ENCODE measurements at regions not wholly inside any gene's neighbourhood (a gene's known extent, or its start where the extent isn't known, plus 50 kb on each side); places are given as distances from the start of the nearest gene placed in this dataset.
"Not testable (repeated sequence)": the region's sequence is repeated elsewhere in the genome, so short reads cannot be mapped to it uniquely, and the experiment has no call there.

DNA sequence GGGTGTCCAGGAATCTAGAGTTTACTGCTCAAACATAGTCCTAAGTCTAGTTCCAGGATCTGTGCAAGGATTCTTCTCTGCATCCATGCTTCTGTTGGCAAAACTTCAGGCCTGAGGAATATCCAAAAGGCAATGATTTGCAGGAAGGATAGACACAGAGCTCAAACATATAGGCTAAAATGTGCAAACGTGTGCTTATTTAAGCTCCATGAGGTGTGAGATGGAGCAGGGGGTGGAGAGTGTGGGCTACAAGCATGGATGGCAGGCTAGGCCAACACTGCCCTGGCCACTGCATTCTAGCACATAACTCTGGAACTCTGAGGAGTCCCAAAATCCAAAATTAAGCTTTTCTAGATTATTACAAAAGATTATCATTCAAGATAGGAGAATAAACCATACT, 301.1 kb downstream of the PAX3 start:
- no peaks in the 10 kb centered on the region for H3K27me3 ChIP-seq (replicated peaks; ENCODE audit: insufficient read depth)
- no peak overlapping the region for H3K27ac ChIP-seq
- H3K9me3 ChIP-seq, result no peaks in the 10 kb centered on the region
- H3K36me3 ChIP-seq, result no peaks in the 10 kb centered on the region
- 92% methylated on average over 1 of the region's 1 CpG for WGBS
- H3K4me1 ChIP-seq (replicated peaks), result no peaks in the 10 kb centered on the region
- intact Hi-C loops (cut with DNase I), result no loop called here
- TF ChIP-seq, protein P1, sequence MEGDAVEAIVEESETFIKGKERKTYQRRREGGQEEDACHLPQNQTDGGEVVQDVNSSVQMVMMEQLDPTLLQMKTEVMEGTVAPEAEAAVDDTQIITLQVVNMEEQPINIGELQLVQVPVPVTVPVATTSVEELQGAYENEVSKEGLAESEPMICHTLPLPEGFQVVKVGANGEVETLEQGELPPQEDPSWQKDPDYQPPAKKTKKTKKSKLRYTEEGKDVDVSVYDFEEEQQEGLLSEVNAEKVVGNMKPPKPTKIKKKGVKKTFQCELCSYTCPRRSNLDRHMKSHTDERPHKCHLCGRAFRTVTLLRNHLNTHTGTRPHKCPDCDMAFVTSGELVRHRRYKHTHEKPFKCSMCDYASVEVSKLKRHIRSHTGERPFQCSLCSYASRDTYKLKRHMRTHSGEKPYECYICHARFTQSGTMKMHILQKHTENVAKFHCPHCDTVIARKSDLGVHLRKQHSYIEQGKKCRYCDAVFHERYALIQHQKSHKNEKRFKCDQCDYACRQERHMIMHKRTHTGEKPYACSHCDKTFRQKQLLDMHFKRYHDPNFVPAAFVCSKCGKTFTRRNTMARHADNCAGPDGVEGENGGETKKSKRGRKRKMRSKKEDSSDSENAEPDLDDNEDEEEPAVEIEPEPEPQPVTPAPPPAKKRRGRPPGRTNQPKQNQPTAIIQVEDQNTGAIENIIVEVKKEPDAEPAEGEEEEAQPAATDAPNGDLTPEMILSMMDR (IDR thresholded peaks at IDR 0.05), result no peak
- TF ChIP-seq POLR2AphosphoS5 (IDR thresholded peaks at IDR 0.05), result no peak
- TF ChIP-seq POLR2A (IDR thresholded peaks at IDR 0.05), result no peak
- no peak overlapping the region for H3K4me3 ChIP-seq
- no peak for DNase-seq (ENCODE audit: low spot score)

DNA sequence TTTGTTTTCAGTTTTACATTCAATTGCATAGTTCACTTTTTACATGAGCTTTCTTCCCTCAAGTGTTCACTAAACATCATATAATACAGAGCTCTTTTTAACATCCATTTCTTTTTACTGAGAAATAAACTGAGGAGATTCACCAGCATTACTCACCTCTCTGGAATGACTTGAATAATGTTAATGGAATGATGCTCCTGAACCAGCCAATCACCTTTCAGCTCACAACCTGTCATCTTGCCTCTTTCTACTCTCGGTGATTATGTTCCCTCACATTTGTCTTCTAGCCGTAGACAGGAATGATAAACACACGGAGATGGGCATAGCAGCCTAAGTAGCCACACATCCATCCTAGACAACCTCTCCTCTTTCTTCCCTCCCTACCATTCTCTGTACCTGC, 301.7 kb downstream of the PAX3 start:
- Histone ChIP-seq H3K4me1 (replicated peaks) (no peaks in the 10 kb centered on the region), H3K36me3 (no peaks in the 10 kb centered on the region), H3K4me3 (no peak overlapping the region), H3K27me3 (replicated peaks; ENCODE audit: insufficient read depth) (no peaks in the 10 kb centered on the region), H3K9me3 (no peaks in the 10 kb centered on the region), H3K27ac (no peak overlapping the region)
- no peak for TF ChIP-seq POLR2AphosphoS5 (IDR thresholded peaks at IDR 0.05)
- no peak for TF ChIP-seq POLR2A (IDR thresholded peaks at IDR 0.05)
- TF ChIP-seq, protein P1 (IDR thresholded peaks at IDR 0.05), result no peak
- no peak for DNase-seq (ENCODE audit: low spot score)
- 48% methylated on average over 3 of the region's 3 CpGs for WGBS
- intact Hi-C loops (cut with DNase I), result no loop called here

DNA sequence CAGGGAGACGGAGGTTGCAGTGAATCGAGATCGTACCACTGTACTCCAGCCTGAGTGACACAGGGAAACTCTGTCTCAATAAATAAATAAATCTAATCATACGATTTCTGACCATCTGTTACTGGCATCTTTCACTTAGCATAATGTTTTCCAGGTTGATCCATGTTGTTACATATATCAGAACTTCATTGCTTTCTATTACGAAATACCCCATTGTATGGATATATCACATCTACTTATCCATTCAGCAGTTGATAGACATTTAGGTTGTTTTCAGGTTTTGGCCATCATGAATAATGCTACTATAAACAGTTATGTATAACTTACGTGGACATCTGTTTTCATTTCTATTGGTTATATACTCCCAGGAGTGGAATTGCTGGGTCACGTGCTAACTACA, 303.9 kb downstream of the PAX3 start:
- intact Hi-C loops (cut with DNase I), result no loop called here
- TF ChIP-seq POLR2A (IDR thresholded peaks at IDR 0.05) (no peak), POLR2AphosphoS5 (IDR thresholded peaks at IDR 0.05) (no peak)
- TF ChIP-seq, protein P1 (IDR thresholded peaks at IDR 0.05), result no peak
- Histone ChIP-seq H3K9me3 (no peaks in the 10 kb centered on the region), H3K27ac (no peak overlapping the region), H3K27me3 (replicated peaks; ENCODE audit: insufficient read depth) (no peaks in the 10 kb centered on the region), H3K4me3 (no peak overlapping the region), H3K36me3 (no peaks in the 10 kb centered on the region), H3K4me1 (replicated peaks) (no peaks in the 10 kb centered on the region)
- DNase-seq (ENCODE audit: low spot score), result no peak
- WGBS, result 94% methylated on average over 7 of the region's 7 CpGs

DNA sequence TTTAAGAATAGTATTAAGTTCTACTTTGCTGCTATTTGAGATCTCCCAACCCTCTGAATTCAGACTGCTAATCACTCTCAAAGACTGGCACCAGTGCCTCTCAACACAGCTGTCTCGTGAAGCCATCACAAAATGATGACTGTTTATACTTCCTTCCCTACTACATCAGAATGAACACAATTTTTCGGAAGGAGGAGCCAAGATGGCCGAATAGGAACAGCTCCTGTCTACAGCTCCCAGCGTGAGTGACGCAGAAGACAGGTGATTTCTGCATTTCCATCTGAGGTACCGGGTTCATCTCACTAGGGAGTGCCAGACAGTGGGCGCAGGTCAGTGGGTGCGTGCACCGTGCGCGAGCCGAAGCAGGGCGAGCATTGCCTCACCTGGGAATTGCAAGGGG, 314.4 kb downstream of the PAX3 start:
- H3K36me3 ChIP-seq; H3K4me1 ChIP-seq (replicated peaks); H3K4me3 ChIP-seq; DNase-seq (ENCODE audit: low spot score); H3K27me3 ChIP-seq (replicated peaks; ENCODE audit: insufficient read depth); H3K9me3 ChIP-seq; H3K27ac ChIP-seq; intact Hi-C loops (cut with DNase I): not testable (repeated sequence)
- 93% methylated on average over 11 of the region's 13 CpGs for WGBS

DNA sequence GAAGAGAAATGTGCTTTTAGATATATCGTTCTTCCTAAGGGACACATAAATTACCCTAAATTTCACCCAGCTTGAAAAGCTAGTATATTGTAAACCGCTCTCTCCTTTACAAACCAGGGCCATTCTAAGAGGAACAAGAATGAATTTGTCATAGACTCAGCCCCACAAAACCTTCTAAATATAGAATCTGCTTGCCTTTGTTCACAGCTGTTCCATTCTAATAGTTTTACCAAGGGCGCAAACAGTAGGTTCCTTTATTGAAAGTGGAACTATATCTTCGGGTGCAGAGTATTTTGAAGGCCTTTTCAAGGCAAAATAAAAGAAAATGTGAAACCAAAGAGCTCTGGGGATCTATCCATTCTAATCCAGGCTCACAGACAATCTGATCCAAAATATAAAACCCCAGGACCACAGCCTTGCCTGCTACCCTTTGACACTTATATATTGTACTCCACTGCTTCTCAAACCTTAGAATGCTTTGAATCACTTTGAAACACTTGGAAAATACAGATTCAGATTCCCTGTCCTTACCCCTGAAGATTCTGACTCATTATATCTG, 316.8 kb downstream of the PAX3 start:
- WGBS, result 70% methylated on average over 4 of the region's 4 CpGs
- intact Hi-C loops (cut with DNase I), result no loop called here
- no peaks in the 10 kb centered on the region for H3K27me3 ChIP-seq (replicated peaks; ENCODE audit: insufficient read depth)
- no peak for DNase-seq (ENCODE audit: low spot score)
- H3K4me1 ChIP-seq (replicated peaks), result no peaks in the 10 kb centered on the region
- TF ChIP-seq, protein P1 (IDR thresholded peaks at IDR 0.05), result no peak
- TF ChIP-seq POLR2AphosphoS5 (IDR thresholded peaks at IDR 0.05) (no peak), POLR2A (IDR thresholded peaks at IDR 0.05) (no peak)
- no peaks in the 10 kb centered on the region for H3K9me3 ChIP-seq
- H3K27ac ChIP-seq, result no peak overlapping the region
- H3K4me3 ChIP-seq, result no peak overlapping the region
- no peaks in the 10 kb centered on the region for H3K36me3 ChIP-seq
